Peyer's patch (tissue), 4 donors: ENCODE measurements at regions not wholly inside any gene's neighbourhood (a gene's known extent, or its start where the extent isn't known, plus 50 kb on each side); places are given as distances from the start of the nearest gene placed in this dataset.

Experiments used
- POLR2A ChIP-seq, 2 donors: fragments of 450-650 bp; IDR thresholded peaks; one replicate each; pipeline ENCODE4 v1.5.1; 2017; ENCODE audit warnings: antibody characterized with exemption in 2 of 2, mild to moderate bottlenecking in 2 of 2, moderate library complexity in 2 of 2
- TF ChIP-seq, protein P1 (sequence below), 6 experiments: fragments of 450-650 bp in 4 of 6; fragments of 200-600 bp in 2 of 6; sonication (generic) in 1 of 6; IDR thresholded peaks; one replicate each; pipeline ENCODE4 v1.5.1; 2017 to 2019; ENCODE audit warnings: antibody characterized with exemption in 6 of 6, mild to moderate bottlenecking in 3 of 6, moderate library complexity in 1 of 6

DNA sequence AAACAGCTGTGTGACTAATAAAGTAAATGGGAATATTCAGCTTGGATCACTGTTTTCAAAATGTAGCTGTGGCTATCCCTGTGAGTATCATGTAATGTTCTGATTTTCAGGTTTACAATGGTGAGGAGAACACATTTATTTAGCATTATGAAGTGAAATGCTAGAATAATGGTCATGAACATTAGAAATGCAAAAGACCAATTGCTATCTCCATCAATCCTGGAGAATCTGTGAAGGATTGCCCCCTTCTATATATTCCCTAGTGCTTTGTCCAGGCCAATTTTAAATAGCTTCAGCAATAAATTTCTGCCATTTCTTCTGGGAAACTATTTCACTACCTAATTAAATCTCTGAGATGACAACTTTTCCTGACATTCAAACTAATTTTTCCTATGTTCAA is 1399.1 kb downstream of the PCDH19 start:
- TF ChIP-seq, protein P1, sequence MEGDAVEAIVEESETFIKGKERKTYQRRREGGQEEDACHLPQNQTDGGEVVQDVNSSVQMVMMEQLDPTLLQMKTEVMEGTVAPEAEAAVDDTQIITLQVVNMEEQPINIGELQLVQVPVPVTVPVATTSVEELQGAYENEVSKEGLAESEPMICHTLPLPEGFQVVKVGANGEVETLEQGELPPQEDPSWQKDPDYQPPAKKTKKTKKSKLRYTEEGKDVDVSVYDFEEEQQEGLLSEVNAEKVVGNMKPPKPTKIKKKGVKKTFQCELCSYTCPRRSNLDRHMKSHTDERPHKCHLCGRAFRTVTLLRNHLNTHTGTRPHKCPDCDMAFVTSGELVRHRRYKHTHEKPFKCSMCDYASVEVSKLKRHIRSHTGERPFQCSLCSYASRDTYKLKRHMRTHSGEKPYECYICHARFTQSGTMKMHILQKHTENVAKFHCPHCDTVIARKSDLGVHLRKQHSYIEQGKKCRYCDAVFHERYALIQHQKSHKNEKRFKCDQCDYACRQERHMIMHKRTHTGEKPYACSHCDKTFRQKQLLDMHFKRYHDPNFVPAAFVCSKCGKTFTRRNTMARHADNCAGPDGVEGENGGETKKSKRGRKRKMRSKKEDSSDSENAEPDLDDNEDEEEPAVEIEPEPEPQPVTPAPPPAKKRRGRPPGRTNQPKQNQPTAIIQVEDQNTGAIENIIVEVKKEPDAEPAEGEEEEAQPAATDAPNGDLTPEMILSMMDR (IDR thresholded peaks at IDR 0.05), result no peak
- no peak for TF ChIP-seq POLR2A (IDR thresholded peaks at IDR 0.05)
